Left lung (tissue), 4 donors: ENCODE measurements at regions not wholly inside any gene's neighbourhood (a gene's known extent, or its start where the extent isn't known, plus 50 kb on each side); places are given as distances from the start of the nearest gene placed in this dataset.
A peak's percentile ranks its signal among the peaks of the same experiment; 100 is the strongest.

ENCODE experiments used
- ATAC-seq: fragments of 200-7000 bp; cut with Tn5 transposase; one replicate; pipeline ENCODE4 v1.9.1; 2020; ENCODE audit warnings: moderate library complexity
- DNase-seq, 4 donors: peaks; one replicate each; pipeline ENCODE4 v3.0.0-alpha.2; 2013 to 2020
- H3K27ac ChIP-seq, 2 donors: fragments of 200-600 bp; sonication (generic) in 1 of 2; one replicate each; pipeline versions ENCODE4 v1.5.0 to v1.8.0; 2020 to 2021
- H3K27me3 ChIP-seq, 2 donors: fragments of 200-600 bp; sonication (generic) in 1 of 2; one replicate each; pipeline versions ENCODE4 v1.5.0 to v1.8.0; 2020 to 2021
- H3K36me3 ChIP-seq, 2 donors: fragments of 200-600 bp; sonication (generic) in 1 of 2; one replicate each; pipeline versions ENCODE4 v1.5.0 to v1.8.0; 2020 to 2021
- H3K4me1 ChIP-seq, 2 donors: fragments of 200-600 bp; one replicate each; pipeline ENCODE4 v1.8.0; 2021
- H3K4me3 ChIP-seq, 2 donors: fragments of 200-600 bp; sonication (generic) in 1 of 2; one replicate each; pipeline versions ENCODE4 v1.5.0 to v1.8.0; 2020 to 2021; ENCODE audit warnings: mild to moderate bottlenecking in 1 of 2
- H3K9me3 ChIP-seq, 2 donors: fragments of 200-600 bp; sonication (generic) in 1 of 2; one replicate each; pipeline versions ENCODE4 v1.5.0 to v1.8.0; 2020 to 2021
- CTCF ChIP-seq, 2 donors: fragments of 200-600 bp; sonication (generic) in 1 of 2; IDR thresholded peaks; one replicate each; pipeline versions ENCODE4 v1.5.0 to v1.8.0; 2021; ENCODE audit warnings: antibody characterized with exemption in 2 of 2
- intact Hi-C, 2 donors: fragments of 100-400 bp; cut with DNase I; formaldehyde crosslinking; loops; one replicate each; pipeline versions ENCODE4 v1.11.2 to v1.14.2; 2022
- donor health status: DM: no; HTN: yes; CAD: no.
- donor health status: DM: no; HTN: no; CAD: no.

DNA sequence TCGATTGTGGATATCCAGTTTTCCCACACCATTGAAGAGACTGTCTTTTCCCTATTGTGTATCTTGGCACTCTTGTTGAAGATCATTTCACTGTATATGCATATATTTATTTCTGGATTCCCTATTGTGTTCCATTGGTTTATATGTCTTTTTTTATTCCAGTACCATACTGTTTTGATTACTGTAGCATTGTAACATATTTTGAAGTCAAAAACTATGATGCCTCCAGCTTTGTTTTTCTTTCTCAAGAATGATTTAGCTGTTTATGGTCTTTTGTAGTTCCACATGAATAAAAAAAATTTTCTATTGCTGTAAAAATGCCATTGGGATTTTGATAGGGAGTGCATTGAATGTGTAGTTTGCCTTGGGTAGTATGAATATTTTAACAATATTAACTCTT is 128.1 kb upstream of the SLC38A2 start:
- DNase-seq (no peak), ATAC-seq (no peak)
- no peaks in the 10 kb centered on the region for H3K4me1 ChIP-seq
- intact Hi-C loops: no loop called here
- TF ChIP-seq CTCF (IDR thresholded peaks at IDR 0.05): no peak
- H3K4me3 ChIP-seq: no peak overlapping the region
- no peak overlapping the region for H3K27ac ChIP-seq
- H3K36me3 ChIP-seq: no peaks in the 10 kb centered on the region
- no peaks in the 10 kb centered on the region for H3K27me3 ChIP-seq
- H3K9me3 ChIP-seq: peaks cover 0 to 23% of the 10 kb centered on the region in 2 donors

DNA sequence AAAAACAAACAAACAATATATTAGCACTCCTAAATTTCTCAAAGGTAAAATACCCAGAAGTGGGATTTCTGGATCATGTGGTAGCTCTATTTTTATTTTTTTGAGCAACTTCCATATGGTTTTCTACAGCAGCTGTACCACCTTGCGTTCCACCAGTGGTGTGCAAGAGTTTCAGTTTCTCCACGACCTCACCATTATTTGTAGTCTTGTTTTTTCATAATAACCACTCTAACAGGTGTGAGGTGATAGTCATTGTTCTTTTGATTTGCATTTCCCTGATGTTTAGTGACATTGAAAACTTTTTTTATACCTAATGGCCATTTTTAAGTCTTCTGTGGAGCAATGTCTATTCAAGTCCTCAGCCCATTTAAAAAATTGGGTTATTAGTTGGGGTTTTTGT is 127.3 kb upstream of the SLC38A2 start:
- Histone ChIP-seq H3K4me3 (no peak overlapping the region), H3K9me3 (peaks cover 0 to 17% of the 10 kb centered on the region in 2 donors), H3K36me3 (no peaks in the 10 kb centered on the region), H3K4me1 (no peaks in the 10 kb centered on the region), H3K27ac (no peak overlapping the region), H3K27me3 (no peaks in the 10 kb centered on the region)
- DNase-seq (no peak), ATAC-seq (no peak)
- intact Hi-C loops: no loop called here
- TF ChIP-seq CTCF (IDR thresholded peaks at IDR 0.05): no peak

DNA sequence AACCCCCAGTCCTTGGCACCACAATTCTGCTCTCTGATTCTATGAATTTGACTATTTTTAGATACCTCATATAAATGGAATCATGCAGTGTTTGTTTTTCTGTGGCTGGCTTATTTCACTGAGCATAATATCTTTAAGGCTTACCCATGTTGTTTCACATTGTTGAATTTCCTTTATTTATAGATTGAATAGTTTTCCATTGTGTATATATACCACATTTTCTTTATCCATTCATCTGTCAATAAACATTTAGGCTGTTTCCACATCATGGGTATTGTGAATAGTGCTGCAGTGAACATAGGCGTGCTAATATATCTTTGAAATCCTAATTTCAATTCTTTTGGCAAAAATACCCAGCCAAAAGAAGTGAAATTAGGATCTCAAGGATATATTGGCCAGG is 126.7 kb upstream of the SLC38A2 start:
- Histone ChIP-seq H3K36me3 (no peaks in the 10 kb centered on the region), H3K4me3 (no peak overlapping the region), H3K27me3 (no peaks in the 10 kb centered on the region), H3K27ac (no peak overlapping the region), H3K9me3 (peaks cover 0 to 17% of the 10 kb centered on the region in 2 donors), H3K4me1 (no peaks in the 10 kb centered on the region)
- no peak for ATAC-seq
- intact Hi-C loops: no loop called here
- no peak for DNase-seq
- TF ChIP-seq CTCF (IDR thresholded peaks at IDR 0.05): no peak

DNA sequence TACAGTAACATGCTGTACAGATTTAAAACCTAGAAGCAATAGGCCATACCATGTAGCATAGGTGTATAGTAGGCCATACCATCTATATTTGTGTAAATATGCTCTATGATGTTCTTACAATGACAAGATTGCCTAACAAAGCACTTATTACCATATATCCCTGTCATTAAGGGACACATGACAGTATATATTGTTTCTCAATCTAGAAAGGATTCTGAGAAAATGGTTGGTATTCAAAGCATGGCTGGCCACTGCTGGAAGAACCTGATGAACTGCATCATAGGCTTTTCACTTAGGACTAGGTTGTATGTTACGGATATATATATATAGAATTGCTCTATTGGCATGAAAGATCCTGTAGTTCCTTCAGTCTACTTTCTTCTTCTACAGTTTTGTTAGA is 125.2 kb upstream of the SLC38A2 start:
- Histone ChIP-seq H3K4me3 (no peak overlapping the region), H3K27ac (no peak overlapping the region), H3K9me3 (peaks cover 0 to 17% of the 10 kb centered on the region in 2 donors), H3K36me3 (no peaks in the 10 kb centered on the region), H3K4me1 (peaks cover 3 to 4% of the 10 kb centered on the region in 2 donors), H3K27me3 (no peaks in the 10 kb centered on the region)
- DNase-seq: no peak
- intact Hi-C loops: no loop called here
- TF ChIP-seq CTCF (IDR thresholded peaks at IDR 0.05): no peak
- no peak for ATAC-seq

- DNase-seq (no peak), ATAC-seq (no peak)
- no peak for TF ChIP-seq CTCF (IDR thresholded peaks at IDR 0.05)
- peaks cover 10 to 15% of the 10 kb centered on the region in 2 donors for H3K4me1 ChIP-seq
- H3K9me3 ChIP-seq: no peaks in the 10 kb centered on the region
- no peaks in the 10 kb centered on the region for H3K27me3 ChIP-seq
- H3K4me3 ChIP-seq: no peak overlapping the region
- intact Hi-C loops: no loop called here
- H3K36me3 ChIP-seq: no peaks in the 10 kb centered on the region
- H3K27ac ChIP-seq: peak overlapping the region in 1 of 2 donors; percentile 60
Observed at GRCh38 chr12:46494424-46494823, 121.9 kb upstream of the SLC38A2 start.
